ENCODE measurements at regions not wholly inside any gene's neighbourhood (a gene's known extent, or its start where the extent isn't known, plus 50 kb on each side); places are given as distances from the start of the nearest gene placed in this dataset.

GRCh38 chr10:14431868-14432267 is 101.1 kb upstream of the FRMD4A start:
- H3K4me1 ChIP-seq: no peaks in the 10 kb centered on the region
- H3K27ac ChIP-seq: no peak overlapping the region
- H3K9me3 ChIP-seq: no peaks in the 10 kb centered on the region
- DNase-seq: no peak
- H3K4me3 ChIP-seq: no peak overlapping the region
- peaks cover 0 to 25% (median 0%) of the 10 kb centered on the region in 7 donors for H3K27me3 ChIP-seq (replicated peaks in 1 of 7)
- H3K36me3 ChIP-seq: no peaks in the 10 kb centered on the region
- no peak for TF ChIP-seq POLR2AphosphoS5 (IDR thresholded peaks at IDR 0.05)
- no peak for TF ChIP-seq POLR2A (IDR thresholded peaks at IDR 0.05)
- no peak for TF ChIP-seq CTCF (IDR thresholded peaks at IDR 0.05 in 8 of 11, conservative IDR thresholded peaks at IDR 0.05 in 3 of 11)
- intact Hi-C loops (cut with DNase I; ENCODE audit: low total_unique reads): no loop called here
- 82 to 91% (median 88%) methylated on average over 4 of the region's 4 CpGs for WGBS, 5 donors

GRCh38 chr10:14429043-14429700 is 98.4 kb upstream of the FRMD4A start:
- no peak for TF ChIP-seq POLR2AphosphoS5 (IDR thresholded peaks at IDR 0.05)
- no peak for TF ChIP-seq POLR2A (IDR thresholded peaks at IDR 0.05)
- no peak for TF ChIP-seq CTCF (IDR thresholded peaks at IDR 0.05 in 8 of 11, conservative IDR thresholded peaks at IDR 0.05 in 3 of 11)
- Histone ChIP-seq H3K4me1 (no peaks in the 10 kb centered on the region), H3K27me3 (replicated peaks in 1 of 7) (peaks cover 0 to 31% (median 0%) of the 10 kb centered on the region in 7 donors), H3K27ac (no peak overlapping the region), H3K4me3 (no peak overlapping the region), H3K9me3 (no peaks in the 10 kb centered on the region), H3K36me3 (no peaks in the 10 kb centered on the region)
- intact Hi-C loops (cut with DNase I; ENCODE audit: low total_unique reads): no loop called here
- WGBS, 5 donors: 43 to 54% (median 48%) methylated on average over 6 of the region's 6 CpGs
- no peak for DNase-seq

- Histone ChIP-seq H3K4me1 (no peaks in the 10 kb centered on the region), H3K4me3 (no peak overlapping the region), H3K36me3 (no peaks in the 10 kb centered on the region), H3K9me3 (no peaks in the 10 kb centered on the region), H3K27ac (no peak overlapping the region), H3K27me3 (replicated peaks in 1 of 7) (peaks cover 0 to 35% (median 0%) of the 10 kb centered on the region in 7 donors)
- WGBS, 5 donors: 86 to 94% (median 87%) methylated on average over 1 of the region's 1 CpG
- TF ChIP-seq POLR2A (IDR thresholded peaks at IDR 0.05): no peak
- TF ChIP-seq CTCF (IDR thresholded peaks at IDR 0.05 in 8 of 11, conservative IDR thresholded peaks at IDR 0.05 in 3 of 11): no peak
- no peak for TF ChIP-seq POLR2AphosphoS5 (IDR thresholded peaks at IDR 0.05)
- intact Hi-C loops (cut with DNase I; ENCODE audit: low total_unique reads): no loop called here
- DNase-seq: no peak
Observed at GRCh38 chr10:14425034-14425433, 94.3 kb upstream of the FRMD4A start.

- Histone ChIP-seq H3K9me3 (no peaks in the 10 kb centered on the region), H3K27me3 (replicated peaks in 1 of 7) (peaks cover 0 to 23% (median 0%) of the 10 kb centered on the region in 7 donors), H3K4me3 (no peak overlapping the region), H3K4me1 (no peaks in the 10 kb centered on the region), H3K27ac (no peak overlapping the region), H3K36me3 (no peaks in the 10 kb centered on the region)
- TF ChIP-seq POLR2A (IDR thresholded peaks at IDR 0.05) (no peak), CTCF (IDR thresholded peaks at IDR 0.05 in 8 of 11, conservative IDR thresholded peaks at IDR 0.05 in 3 of 11) (no peak), POLR2AphosphoS5 (IDR thresholded peaks at IDR 0.05) (no peak)
- WGBS, 5 donors: 65 to 85% (median 71%) methylated on average over 6 of the region's 6 CpGs
- DNase-seq: no peak
- intact Hi-C loops (cut with DNase I; ENCODE audit: low total_unique reads): no loop called here
Observed at GRCh38 chr10:14423111-14423744, 92.5 kb upstream of the FRMD4A start.
